GM21423 (cell line): ENCODE measurements at regions not wholly inside any gene's neighbourhood (a gene's known extent, or its start where the extent isn't known, plus 50 kb on each side); places are given as distances from the start of the nearest gene placed in this dataset.

Experiments used
- ATAC-seq: cut with Tn5 transposase; IDR thresholded peaks from one replicate; pipeline ENCODE4 v1.9.1; 2021; ENCODE audit warnings: mild to moderate bottlenecking, moderate library complexity; ENCODE audit not compliant: unreplicated experiment

GRCh38 chr2:15834381-15835031 lies 105.8 kb upstream of the MYCN start:
- no peak for ATAC-seq

- ATAC-seq = no peak
Observed at GRCh38 chr2:15835991-15836688, 104.2 kb upstream of the MYCN start.

- ATAC-seq = no peak
Observed at GRCh38 chr2:15836689-15837610, 103.4 kb upstream of the MYCN start.

GRCh38 chr2:15838481-15839090 lies 101.8 kb upstream of the MYCN start:
- ATAC-seq = no peak

- no peak for ATAC-seq
Observed at GRCh38 chr2:15839426-15840124, 100.8 kb upstream of the MYCN start.

- no peak for ATAC-seq
Observed at GRCh38 chr2:15840148-15840547, 100.2 kb upstream of the MYCN start.

GRCh38 chr2:15840969-15841368 lies 99.4 kb upstream of the MYCN start:
- ATAC-seq = no peak

- ATAC-seq = no peak
Observed at GRCh38 chr2:15841776-15842560, 98.4 kb upstream of the MYCN start.

- ATAC-seq = no peak
Observed at GRCh38 chr2:15842758-15843666, 97.3 kb upstream of the MYCN start.

- no peak for ATAC-seq
Observed at GRCh38 chr2:15844211-15844801, 96.0 kb upstream of the MYCN start.

- no peak for ATAC-seq
Observed at GRCh38 chr2:15845294-15845693, 95.1 kb upstream of the MYCN start.

- no peak for ATAC-seq
Observed at GRCh38 chr2:15845737-15846405, 94.5 kb upstream of the MYCN start.

- ATAC-seq = no peak
Observed at GRCh38 chr2:15846626-15847025, 93.7 kb upstream of the MYCN start.

GRCh38 chr2:15850534-15850933 lies 89.8 kb upstream of the MYCN start:
- no peak for ATAC-seq

- ATAC-seq = no peak
Observed at GRCh38 chr2:15851076-15851693, 89.2 kb upstream of the MYCN start.

- ATAC-seq = no peak
Observed at GRCh38 chr2:15852811-15853210, 87.5 kb upstream of the MYCN start.

- ATAC-seq = no peak
Observed at GRCh38 chr2:15853903-15854302, 86.4 kb upstream of the MYCN start.
